ENCODE measurements at regions not wholly inside any gene's neighbourhood (a gene's known extent, or its start where the extent isn't known, plus 50 kb on each side); places are given as distances from the start of the nearest gene placed in this dataset.

GRCh38 chr6:191487-192312 is 100.6 kb upstream of the DUSP22 start:
- Histone ChIP-seq H3K4me3 (ENCODE audit: low read length) (no peak overlapping the region), H3K27ac (ENCODE audit: low read length) (no peak overlapping the region), H3F3A (ENCODE audit: insufficient read depth, low read length, poor library complexity, severe bottlenecking) (no peaks in the 10 kb centered on the region), H4K20me1 (ENCODE audit: insufficient read depth) (no peaks in the 10 kb centered on the region), H3K79me2 (replicated peaks; ENCODE audit: insufficient read depth, low read length) (no peaks in the 10 kb centered on the region), H3K9me3 (ENCODE audit: low read length) (no peaks in the 10 kb centered on the region), H3K36me3 (ENCODE audit: insufficient read depth, low read length) (no peaks in the 10 kb centered on the region), H3K9ac (ENCODE audit: low read length) (no peak overlapping the region), H2AFZ (ENCODE audit: low read depth, low read length) (no peak overlapping the region), H3K4me2 (ENCODE audit: low read length) (no peak overlapping the region), H3K9me2 (ENCODE audit: insufficient read depth, low read length) (no peaks in the 10 kb centered on the region), H3K27me3 (ENCODE audit: insufficient read depth, low read depth, low read length) (no peaks in the 10 kb centered on the region)
- TF ChIP-seq RAD21 (conservative IDR thresholded peaks at IDR 0.05) (no peak), CTCF (IDR thresholded peaks at IDR 0.05; ENCODE audit: poor library complexity, severe bottlenecking) (no peak), MXI1 (conservative IDR thresholded peaks at IDR 0.05; ENCODE audit: poor library complexity, severe bottlenecking) (no peak), EP300 (conservative IDR thresholded peaks at IDR 0.05; ENCODE audit: poor library complexity, severe bottlenecking) (no peak), TAF1 (IDR thresholded peaks at IDR 0.05; ENCODE audit: low read depth) (no peak), SMC3 (conservative IDR thresholded peaks at IDR 0.05; ENCODE audit: poor library complexity) (no peak), POLR2AphosphoS5 (IDR thresholded peaks at IDR 0.05) (no peak), EZH2 (IDR thresholded peaks at IDR 0.05; ENCODE audit: borderline replicate concordance, insufficient read depth, low read length, poor library complexity, severe bottlenecking) (no peak), REST (IDR thresholded peaks at IDR 0.05; ENCODE audit: borderline replicate concordance) (no peak)

- Histone ChIP-seq H3K27ac (ENCODE audit: low read length) (no peak overlapping the region), H2AFZ (ENCODE audit: low read depth, low read length) (no peak overlapping the region), H3K9me2 (ENCODE audit: insufficient read depth, low read length) (no peaks in the 10 kb centered on the region), H3K9me3 (ENCODE audit: low read length) (no peaks in the 10 kb centered on the region), H3K9ac (ENCODE audit: low read length) (no peak overlapping the region), H3K79me2 (replicated peaks; ENCODE audit: insufficient read depth, low read length) (no peaks in the 10 kb centered on the region), H3K36me3 (ENCODE audit: insufficient read depth, low read length) (no peaks in the 10 kb centered on the region), H3K4me3 (ENCODE audit: low read length) (no peak overlapping the region), H3K27me3 (ENCODE audit: insufficient read depth, low read depth, low read length) (no peaks in the 10 kb centered on the region), H3F3A (ENCODE audit: insufficient read depth, low read length, poor library complexity, severe bottlenecking) (no peaks in the 10 kb centered on the region), H3K4me2 (ENCODE audit: low read length) (no peak overlapping the region), H4K20me1 (ENCODE audit: insufficient read depth) (no peaks in the 10 kb centered on the region)
- TF ChIP-seq CTCF (IDR thresholded peaks at IDR 0.05; ENCODE audit: poor library complexity, severe bottlenecking) = no peak
- TF ChIP-seq TAF1 (IDR thresholded peaks at IDR 0.05; ENCODE audit: low read depth) = no peak
- TF ChIP-seq SMC3 (conservative IDR thresholded peaks at IDR 0.05; ENCODE audit: poor library complexity) = no peak
- TF ChIP-seq REST (IDR thresholded peaks at IDR 0.05; ENCODE audit: borderline replicate concordance) = no peak
- TF ChIP-seq MXI1 (conservative IDR thresholded peaks at IDR 0.05; ENCODE audit: poor library complexity, severe bottlenecking) = no peak
- TF ChIP-seq EZH2 (IDR thresholded peaks at IDR 0.05; ENCODE audit: borderline replicate concordance, insufficient read depth, low read length, poor library complexity, severe bottlenecking) = no peak
- no peak for TF ChIP-seq EP300 (conservative IDR thresholded peaks at IDR 0.05; ENCODE audit: poor library complexity, severe bottlenecking)
- TF ChIP-seq POLR2AphosphoS5 (IDR thresholded peaks at IDR 0.05) = no peak
- no peak for TF ChIP-seq RAD21 (conservative IDR thresholded peaks at IDR 0.05)
These were observed 100.0 kb upstream of the DUSP22 start for GRCh38 chr6:192313-192664.

All from neural cell (in vitro differentiated cells).